ENCODE measurements at regions not wholly inside any gene's neighbourhood (a gene's known extent, or its start where the extent isn't known, plus 50 kb on each side); places are given as distances from the start of the nearest gene placed in this dataset.
"Not testable (repeated sequence)": the region's sequence is repeated elsewhere in the genome, so short reads cannot be mapped to it uniquely, and the experiment has no call there.

DNA sequence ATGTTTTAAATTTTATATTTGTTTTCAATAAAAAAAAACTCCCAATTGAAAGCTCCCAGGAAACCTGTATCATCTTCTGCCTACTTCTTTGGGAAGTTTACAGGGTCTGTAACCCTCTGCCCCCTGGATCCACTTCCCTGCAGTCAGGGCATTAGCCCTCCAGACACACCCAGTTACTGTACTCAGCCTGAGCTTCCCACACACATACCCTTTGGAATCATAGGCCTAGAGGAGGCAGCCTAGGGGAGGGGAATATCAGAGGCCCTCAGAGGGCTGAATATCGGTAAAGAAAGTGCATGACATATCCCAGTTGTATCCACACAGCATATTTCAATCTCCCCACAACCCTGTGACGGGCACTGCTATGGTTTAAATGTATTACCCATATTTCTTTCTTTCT, 56.2 kb upstream of the TFPI start:
- peak; percentile 93 for ATAC-seq
- DNase-seq; intact Hi-C loops (cut with DNase I, micrococcal nuclease): not testable (repeated sequence)

DNA sequence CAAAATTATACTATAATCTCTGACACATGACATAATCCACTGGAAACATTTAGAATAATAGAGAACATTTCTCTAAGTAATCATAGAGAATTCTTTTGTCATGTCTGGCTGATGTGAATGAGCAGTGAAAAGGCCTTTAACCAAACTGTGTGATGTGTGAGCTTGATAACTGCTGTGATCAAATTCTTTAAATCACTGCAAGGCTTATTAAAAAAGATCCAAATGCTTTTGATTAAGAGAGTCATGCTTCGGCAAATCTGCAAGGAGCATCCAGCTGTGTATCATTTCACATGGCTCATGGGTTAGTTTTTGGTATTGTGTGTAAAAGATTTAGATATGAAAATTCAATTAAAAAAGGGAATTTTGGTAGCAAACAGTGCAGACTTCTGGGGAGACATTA, 58.6 kb upstream of the TFPI start:
- ATAC-seq (no peak), DNase-seq (no peak)
- intact Hi-C loops (cut with DNase I, micrococcal nuclease), result no loop called here

DNA sequence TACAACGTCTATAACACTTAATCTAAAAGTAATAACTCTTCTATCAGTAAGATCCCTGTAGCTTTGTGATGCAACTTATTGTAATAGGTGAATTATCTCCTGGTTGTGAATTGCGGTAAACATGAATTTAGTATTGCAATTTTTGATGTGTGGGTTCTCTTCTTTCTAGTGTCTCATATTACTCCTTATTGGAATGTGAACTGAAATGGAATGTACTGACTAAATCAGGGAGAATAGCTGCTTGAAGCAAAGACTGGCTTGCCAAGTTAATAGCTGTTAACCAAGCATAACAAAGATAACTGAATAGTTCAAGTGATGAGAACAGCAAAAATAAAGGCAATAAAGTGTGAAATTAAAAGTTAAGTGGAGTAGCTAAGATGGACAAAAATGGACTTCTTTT, 60.5 kb upstream of the TFPI start:
- ATAC-seq, result no peak
- intact Hi-C loops (cut with DNase I, micrococcal nuclease), result no loop called here

DNA sequence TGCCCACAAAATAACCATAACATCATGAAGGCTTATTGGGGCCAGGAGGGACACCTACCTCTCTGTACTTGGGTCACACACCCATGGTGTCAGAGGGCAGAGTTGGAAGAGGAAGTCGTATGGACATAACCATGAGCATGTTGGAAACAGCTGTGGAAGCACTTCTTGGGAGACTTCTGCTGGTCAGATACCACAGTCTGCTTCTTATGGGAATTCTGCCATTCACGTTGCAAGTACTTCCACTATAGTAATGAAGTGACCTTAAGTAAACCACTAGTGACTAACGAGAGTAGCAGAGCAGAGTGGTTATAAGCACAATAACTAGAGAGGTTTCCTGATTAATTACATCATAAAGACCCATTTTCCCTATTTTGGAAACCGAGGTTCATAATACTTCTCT, 61.1 kb upstream of the TFPI start:
- intact Hi-C loops (cut with DNase I, micrococcal nuclease), result no loop called here
- DNase-seq, result no peak
- no peak for ATAC-seq

More for the DNA sequence above, 60.5 kb upstream of the TFPI start:
- DNase-seq, result no peak

DNA sequence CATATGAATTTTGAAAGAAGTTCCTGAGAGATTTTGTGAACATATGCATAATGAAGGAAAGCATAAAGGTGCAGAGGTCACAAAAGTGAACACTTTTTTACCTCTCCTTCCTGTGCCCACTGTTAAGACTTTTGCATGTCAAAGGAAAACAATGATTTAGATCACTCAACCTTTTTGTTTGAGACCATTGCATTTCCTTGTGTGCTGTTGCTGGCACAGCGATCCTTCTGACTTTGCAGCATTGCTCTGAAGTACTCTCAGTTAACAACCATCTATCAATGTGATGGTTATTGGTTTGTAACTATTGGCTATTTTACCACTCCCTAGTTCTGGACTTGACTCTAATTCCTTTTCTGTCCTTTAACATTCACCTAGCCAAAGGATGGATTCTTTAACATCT, 61.7 kb upstream of the TFPI start:
- ATAC-seq (no peak), DNase-seq (no peak)
- intact Hi-C loops (cut with DNase I, micrococcal nuclease), result no loop called here

DNA sequence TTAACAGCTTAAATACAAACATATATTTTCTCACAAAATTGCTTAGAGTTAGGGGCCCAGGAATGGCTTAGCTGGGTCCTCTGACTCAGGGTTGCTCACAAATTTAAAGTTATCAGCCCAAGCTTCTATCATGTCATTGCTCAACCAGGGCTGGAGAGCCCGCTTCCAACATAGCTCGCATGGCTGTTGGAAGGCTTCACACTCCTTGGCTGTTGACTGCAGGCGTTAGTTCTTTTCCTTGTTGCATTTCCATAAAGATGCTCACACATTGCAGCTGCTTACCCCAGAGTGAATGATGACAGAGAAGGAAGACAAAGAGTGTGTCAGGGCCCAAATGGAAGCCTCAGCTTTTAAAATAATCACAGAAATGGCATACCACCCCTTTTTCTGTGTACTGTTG, 62.9 kb upstream of the TFPI start:
- DNase-seq (no peak), ATAC-seq (no peak)
- intact Hi-C loops (cut with DNase I, micrococcal nuclease), result no loop called here

DNA sequence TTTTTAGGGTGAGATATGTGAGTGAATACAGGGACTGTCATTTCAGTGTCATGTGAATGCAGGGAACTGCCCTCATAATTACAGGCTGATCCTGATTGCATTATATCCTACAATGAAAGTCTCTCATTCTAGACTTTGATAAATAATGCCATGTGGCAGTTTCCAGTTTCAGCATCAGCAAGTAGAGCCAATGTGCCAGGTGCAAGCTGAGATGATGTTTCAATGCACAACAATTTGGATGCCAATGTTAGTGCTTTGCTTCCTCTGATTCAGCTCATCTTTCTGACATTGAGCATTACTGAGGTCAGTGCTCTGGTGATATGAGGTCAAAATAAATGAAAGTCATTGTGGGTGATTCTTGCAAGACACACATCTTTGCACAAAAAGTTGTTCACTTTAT, 63.7 kb upstream of the TFPI start:
- intact Hi-C loops (cut with DNase I, micrococcal nuclease), result no loop called here
- DNase-seq, result no peak
- ATAC-seq, result no peak

DNA sequence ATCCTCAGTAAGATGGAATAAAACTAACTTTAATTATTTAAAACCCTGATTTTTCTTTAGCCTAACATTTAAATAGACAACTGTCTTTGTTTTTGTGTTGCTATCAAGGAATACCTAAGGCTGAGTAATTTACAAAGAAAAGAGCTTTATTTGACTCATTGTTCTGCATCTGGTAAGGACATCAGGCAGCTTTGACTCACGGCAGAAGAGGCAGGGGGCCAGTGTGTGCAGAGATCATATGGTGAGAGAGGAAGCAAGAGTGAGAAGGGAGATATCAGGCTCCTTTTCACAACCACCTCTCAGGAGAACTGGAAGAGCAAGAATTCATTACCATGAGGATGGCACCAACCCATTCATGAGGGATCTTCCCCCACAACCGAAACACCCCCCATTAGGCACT, 64.6 kb upstream of the TFPI start:
- intact Hi-C loops (cut with DNase I, micrococcal nuclease), result no loop called here
- no peak for ATAC-seq
- no peak for DNase-seq

DNA sequence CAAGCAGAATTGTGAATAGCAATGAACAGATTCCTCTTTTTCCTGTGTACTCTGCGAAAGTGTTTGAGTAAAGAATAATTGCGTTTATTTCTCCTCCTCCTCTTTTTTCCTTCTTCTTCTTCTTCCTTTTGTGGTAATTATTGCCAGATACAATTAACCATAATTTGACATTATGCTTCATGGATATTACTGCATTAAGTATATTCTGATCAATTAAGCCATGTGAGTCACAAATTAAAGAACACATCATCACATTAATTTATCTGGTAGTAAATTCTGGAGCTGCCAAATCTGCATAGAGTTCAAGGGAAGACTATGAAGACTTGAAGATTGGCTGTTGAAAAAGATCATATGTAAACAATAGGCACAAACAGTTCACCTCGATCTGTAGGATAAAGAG, 72.9 kb upstream of the TFPI start:
- ATAC-seq, result no peak
- intact Hi-C loops (cut with DNase I, micrococcal nuclease), result no loop called here

DNA sequence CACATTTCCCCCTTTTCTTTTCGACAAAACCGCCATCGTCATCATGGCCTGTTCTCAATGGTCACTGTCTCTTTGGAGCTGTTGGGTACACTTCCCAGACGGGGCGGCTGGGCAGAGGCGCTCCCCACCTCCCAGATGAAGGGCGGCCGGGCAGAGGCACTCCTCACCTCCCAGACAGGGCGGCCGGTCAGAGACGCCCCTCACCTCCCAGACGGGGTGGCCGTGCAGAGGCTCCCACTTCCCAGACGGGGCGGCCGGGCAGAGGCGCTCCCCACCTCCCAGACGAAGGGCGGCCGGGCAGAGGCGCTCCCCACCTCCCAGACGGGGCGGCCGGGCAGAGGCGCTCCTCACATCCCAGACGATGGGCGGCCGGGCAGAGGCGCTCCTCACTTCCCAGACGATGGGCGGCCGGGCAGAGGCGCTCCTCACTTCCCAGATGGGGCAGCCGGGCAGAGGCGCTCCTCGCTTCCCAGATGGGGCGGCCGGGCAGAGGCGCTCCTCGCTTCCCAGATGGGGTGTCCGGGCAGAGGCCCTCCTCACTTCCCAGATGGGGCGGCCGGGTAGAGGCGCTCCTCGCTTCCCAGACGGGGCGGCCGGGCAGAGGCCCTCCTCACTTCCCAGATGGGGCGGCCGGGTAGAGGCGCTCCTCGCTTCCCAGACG, 82.6 kb upstream of the TFPI start:
- DNase-seq, result not testable (repeated sequence)

More for the DNA sequence above, 72.9 kb upstream of the TFPI start:
- no peak for DNase-seq

DNA sequence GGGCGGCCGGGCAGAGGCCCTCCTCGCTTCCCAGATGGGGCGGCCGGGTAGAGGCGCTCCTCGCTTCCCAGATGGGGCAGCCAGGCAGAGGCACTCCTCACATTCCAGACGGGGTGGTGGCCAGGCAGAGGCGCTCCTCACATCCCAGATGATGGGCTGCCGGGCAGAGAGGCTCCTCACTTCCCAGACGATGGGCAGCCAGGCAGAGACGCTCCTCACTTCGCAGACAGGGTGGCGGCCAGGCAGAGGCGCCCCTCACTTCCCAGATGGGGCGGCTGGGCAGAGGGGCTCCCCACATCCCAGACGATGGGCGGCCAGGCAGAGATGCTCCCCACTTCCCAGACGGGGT, 83.1 kb upstream of the TFPI start:
- ATAC-seq; DNase-seq; intact Hi-C loops (cut with DNase I, micrococcal nuclease): not testable (repeated sequence)

More for the DNA sequence above, 82.6 kb upstream of the TFPI start:
- intact Hi-C loops (cut with DNase I, micrococcal nuclease); ATAC-seq: not testable (repeated sequence)

DNA sequence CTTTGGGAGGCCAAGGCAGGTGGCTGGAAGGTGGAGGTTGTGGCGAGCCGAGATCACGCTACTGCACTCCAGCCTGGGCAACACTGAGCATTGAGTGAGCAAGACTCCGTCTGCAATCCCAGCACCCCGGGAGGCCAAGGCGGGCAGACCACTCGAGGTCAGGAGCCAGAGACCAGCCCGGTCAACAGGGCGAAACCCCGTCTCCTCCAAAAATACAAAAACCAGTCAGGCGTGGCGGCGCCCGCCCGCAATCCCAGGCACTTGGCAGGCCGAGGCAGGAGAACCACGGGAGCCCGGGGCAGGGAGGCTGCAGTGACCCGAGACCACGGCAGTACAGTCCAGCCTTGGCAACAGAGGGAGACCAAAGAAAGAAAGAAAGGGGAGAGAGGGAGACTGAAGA, 83.5 kb upstream of the TFPI start:
- DNase-seq; ATAC-seq; intact Hi-C loops (cut with DNase I, micrococcal nuclease): not testable (repeated sequence)

DNA sequence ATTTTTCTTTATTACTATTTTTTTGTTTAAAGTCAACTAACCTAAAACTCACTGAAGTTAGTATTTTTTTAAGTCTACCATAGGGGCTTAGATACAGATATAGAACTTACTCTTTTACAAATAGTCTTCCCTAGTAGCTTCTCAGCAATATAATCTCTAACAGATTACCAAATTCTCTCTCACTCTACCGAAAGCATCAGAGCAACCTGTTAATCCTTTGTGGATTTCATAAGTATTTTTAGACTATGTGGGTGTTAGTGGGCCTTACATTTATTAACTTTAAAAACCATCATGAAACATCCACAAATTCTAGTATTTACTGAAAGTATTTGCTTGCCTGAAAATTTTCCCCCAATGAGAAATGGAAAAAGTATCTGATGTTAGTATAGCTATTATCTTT, 84.6 kb upstream of the TFPI start:
- DNase-seq (no peak), ATAC-seq (no peak)
- intact Hi-C loops (cut with DNase I, micrococcal nuclease), result no loop called here

DNA sequence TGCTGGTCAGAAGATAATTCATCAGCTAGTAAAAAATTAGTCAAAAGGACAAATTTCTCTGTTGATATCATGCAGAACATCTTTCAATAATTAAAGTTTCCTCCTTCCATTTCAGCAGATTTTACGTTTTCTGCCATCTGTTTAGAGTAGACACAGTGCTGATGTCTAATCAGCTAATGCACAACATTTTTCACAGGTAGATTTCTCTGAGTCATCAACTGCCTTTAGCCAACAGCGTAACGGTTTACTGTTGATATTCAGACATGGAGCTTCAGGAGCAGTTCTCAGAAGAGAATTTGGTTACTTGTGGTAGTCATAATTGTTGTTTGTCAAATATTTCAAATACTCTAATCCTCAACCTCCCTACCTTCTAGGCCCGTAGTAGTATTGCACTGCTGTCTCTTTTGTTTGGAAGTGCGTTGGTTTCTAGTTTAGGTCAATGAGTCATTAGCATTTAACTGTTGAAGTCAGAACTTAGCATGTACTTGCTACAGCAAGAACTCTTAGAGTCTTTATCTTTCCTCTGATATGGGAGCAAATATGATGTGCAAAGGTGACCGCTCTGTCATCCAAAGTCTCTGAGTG, 86.8 kb upstream of the TFPI start:
- intact Hi-C loops (cut with DNase I, micrococcal nuclease), result no loop called here
- ATAC-seq, result no peak

DNA sequence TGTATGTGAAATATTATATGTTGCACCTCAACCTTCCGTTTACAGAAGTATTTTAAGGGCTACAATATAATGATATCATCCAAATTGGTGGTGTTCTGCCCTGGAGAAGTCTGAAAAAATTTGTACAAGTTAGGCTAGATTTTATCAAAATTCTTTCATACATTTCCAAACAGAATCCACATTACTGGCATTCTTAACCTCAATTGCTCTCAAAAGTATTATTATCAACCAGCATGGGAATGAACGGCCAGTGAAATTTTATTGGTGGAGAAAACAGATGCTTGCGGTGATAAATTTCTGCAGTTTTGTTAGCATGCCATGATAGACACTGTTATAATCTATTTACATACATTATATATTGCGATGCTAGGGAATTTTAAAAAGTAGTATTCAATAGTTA, 88.3 kb upstream of the TFPI start:
- intact Hi-C loops (cut with DNase I, micrococcal nuclease), result no loop called here
- ATAC-seq, result no peak

More for the DNA sequence above, 86.8 kb upstream of the TFPI start:
- no peak for DNase-seq

DNA sequence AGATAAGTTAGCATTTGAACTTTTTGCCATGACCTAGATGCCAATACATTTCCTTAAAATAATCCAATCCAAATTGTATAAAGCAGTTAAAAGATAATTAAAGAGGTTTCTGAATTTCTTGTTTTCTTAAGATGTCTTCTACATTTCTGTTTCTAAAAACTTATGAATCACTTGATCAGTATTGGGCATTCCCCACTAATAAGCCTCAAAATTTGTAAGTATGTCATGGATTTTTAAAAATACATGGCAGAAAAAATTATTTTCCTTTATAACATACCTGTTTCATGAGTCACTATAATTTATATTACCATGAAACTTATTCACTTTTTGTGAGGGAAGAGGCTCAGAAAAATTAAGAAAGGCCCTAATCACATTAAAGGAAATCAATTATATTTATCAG, 90.3 kb upstream of the TFPI start:
- no peak for DNase-seq
- intact Hi-C loops (cut with DNase I, micrococcal nuclease), result no loop called here
- ATAC-seq, result no peak

More for the DNA sequence above, 88.3 kb upstream of the TFPI start:
- no peak for DNase-seq

DNA sequence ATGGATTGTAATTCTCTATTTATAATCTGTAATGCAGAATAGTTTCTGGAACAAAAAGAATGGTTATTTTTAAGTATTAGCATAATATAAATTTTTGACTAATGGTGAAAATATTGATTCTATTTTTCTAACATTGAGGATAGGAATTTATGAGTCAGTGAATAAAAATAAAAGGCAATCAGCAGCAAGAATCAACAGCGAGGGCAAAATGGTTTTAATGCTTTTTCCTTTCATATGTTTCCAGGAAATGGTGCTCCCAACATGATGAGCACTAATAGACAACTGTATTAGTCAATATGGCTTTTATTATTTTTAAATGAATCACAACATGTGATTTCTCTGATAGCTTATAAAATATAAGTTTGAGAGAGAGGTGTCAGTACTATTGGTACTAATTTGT, 90.7 kb upstream of the TFPI start:
- intact Hi-C loops (cut with DNase I, micrococcal nuclease), result no loop called here
- ATAC-seq, result no peak

DNA sequence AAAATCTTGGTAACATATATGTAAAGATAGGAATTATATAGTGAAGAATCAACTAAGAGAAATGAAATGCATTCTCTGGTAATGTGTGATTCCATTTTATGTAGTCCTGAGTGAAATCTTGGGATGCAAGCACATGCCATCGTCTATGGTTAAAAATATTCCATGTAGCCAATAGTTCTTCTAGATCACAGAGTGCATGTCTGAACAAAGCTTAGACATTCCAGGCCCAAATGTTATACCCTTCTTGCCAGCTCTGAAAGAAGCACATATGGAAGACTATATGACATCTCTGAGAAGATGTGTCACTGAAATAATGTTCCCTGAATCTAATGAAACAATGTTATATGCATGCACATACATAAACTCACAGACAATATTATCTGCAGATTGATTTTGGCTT, 92.3 kb upstream of the TFPI start:
- DNase-seq, result no peak
- intact Hi-C loops (cut with DNase I, micrococcal nuclease), result no loop called here

More for the DNA sequence above, 90.7 kb upstream of the TFPI start:
- DNase-seq, result no peak

DNA sequence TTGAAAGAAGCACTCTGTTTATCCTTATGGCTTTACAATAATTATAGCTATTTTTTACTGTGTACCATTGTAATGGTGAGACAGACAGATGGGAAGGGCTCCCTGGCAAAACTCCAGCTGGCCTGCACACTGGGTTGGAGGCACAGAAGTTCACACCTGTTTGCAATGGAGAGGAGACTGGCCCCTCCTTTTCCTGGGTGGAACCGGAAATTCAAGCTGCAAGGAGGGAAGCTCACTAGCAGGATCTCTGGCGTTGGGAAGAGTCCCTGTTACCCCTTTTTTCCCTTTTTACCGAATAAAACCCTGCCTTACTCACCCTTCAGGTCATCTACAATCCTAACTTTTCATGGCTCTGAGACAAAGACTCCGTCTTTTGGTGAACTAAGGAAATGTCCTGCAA, 100.3 kb upstream of the TFPI start:
- ATAC-seq (no peak), DNase-seq (peak in 1 of 2 donors; percentile 18)
- intact Hi-C loops (cut with DNase I, micrococcal nuclease), result no loop called here

More for the DNA sequence above, 92.3 kb upstream of the TFPI start:
- ATAC-seq, result no peak

DNA sequence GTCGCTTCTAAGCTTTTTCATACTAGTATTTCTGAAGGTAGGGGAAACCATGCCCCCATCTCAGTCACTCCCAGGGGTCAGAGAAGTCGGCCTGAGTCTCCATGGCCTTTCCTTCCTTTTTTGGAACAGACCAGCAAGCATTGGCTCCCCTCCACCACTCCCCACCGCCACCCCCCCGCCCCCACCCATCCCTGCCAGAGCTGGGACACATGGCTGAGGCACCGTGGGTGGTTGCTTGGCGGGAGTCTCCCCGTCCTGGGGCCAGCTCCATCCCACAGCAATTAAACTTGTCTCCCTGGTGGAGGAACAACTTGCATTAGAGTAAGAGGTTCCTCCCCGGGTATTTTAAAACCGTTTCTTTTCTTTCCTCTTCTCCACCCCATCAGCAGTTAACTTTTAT, 100.8 kb upstream of the TFPI start:
- DNase-seq, result no peak
- intact Hi-C loops (cut with DNase I, micrococcal nuclease), result no loop called here
- ATAC-seq, result no peak

DNA sequence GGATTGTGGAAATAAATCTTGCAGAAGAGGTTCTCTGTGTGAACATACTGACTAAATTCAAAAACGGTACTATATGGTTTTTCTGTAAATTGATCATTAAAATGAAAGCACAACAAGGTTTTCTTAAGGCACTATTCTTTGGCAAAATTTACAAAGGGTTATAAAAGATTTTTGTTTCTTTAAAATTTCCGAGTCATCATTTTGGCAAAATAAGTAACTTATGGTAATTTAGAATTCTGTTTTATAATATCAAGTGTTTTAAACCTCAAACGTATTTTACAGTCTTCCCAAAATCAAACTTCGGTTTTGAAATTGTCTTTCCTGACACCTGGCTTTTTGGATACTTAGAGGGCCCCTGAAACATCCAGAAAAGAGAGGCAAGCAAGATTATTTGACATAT, 101.9 kb upstream of the TFPI start:
- ATAC-seq (no peak), DNase-seq (no peak)
- intact Hi-C loops (cut with DNase I, micrococcal nuclease), result no loop called here

Data from left colon (tissue), 2 donors.